IMR-90 (cell line): ENCODE measurements at regions not wholly inside any gene's neighbourhood (a gene's known extent, or its start where the extent isn't known, plus 50 kb on each side); places are given as distances from the start of the nearest gene placed in this dataset.

ENCODE experiments used
- ATAC-seq: fragments of 200-7000 bp; cut with Tn5 transposase; 2 replicates; pipeline ENCODE4 v1.9.1; 2020; ENCODE audit warnings: low read depth, mild to moderate bottlenecking, moderate library complexity
- BruUV-seq: library from RNA; stranded (reverse); fragments of 400-500 nt; replicated peaks from 2 replicates; lab custom pipeline; 2021; lab: Mats Ljungman, UMichigan
- CTCF ChIA-PET: fragments of 300-600 bp; formaldehyde crosslinking; extraction: SDS; loops from one replicate; lab custom pipeline; 2021; ENCODE audit warnings: antibody characterized with exemption; lab: Yijun Ruan, JAX
- POLR2A ChIA-PET: fragments of 300-600 bp; sonication (Branson Sonifier 250); formaldehyde crosslinking; loops from one replicate; lab custom pipeline; 2022; ENCODE audit warnings: antibody characterized with exemption; ENCODE audit not compliant: unreplicated experiment; lab: Charles Lee
- DNase-seq: peaks from one replicate; pipeline ENCODE4 v3.0.0; 2013
- H2AFZ ChIP-seq: replicated peaks from 2 replicates; pipeline ENCODE3; 2013; ENCODE audit warnings: low read length, mild to moderate bottlenecking; ENCODE audit not compliant: poor library complexity
- H2AK5ac ChIP-seq: 2 replicates; pipeline ENCODE4 v1.6.1; 2013; ENCODE audit warnings: low read depth, low read length, inconsistent platforms
- H2AK9ac ChIP-seq: replicated peaks from 2 replicates; pipeline ENCODE3; 2013; ENCODE audit warnings: mild to moderate bottlenecking, low read depth, low read length, moderate library complexity; ENCODE audit not compliant: poor library complexity
- H2BK120ac ChIP-seq: 2 replicates; pipeline ENCODE4 v1.6.1; 2013; ENCODE audit warnings: low read depth, low read length, inconsistent platforms
- H2BK15ac ChIP-seq: 3 replicates; pipeline ENCODE4 v1.6.1; 2013; ENCODE audit warnings: low read depth, low read length, inconsistent platforms
- H2BK20ac ChIP-seq: 2 replicates; pipeline ENCODE4 v1.6.1; 2013; ENCODE audit warnings: low read depth, mild to moderate bottlenecking, inconsistent platforms, low read length, moderate library complexity
- H2BK5ac ChIP-seq: 2 replicates; pipeline ENCODE4 v1.6.1; 2013; ENCODE audit warnings: mild to moderate bottlenecking, low read depth, low read length, inconsistent platforms; ENCODE audit not compliant: poor library complexity, severe bottlenecking
- H3K14ac ChIP-seq: replicated peaks from 2 replicates; pipeline ENCODE4 v1.6.1; 2013; ENCODE audit warnings: low read depth, low read length, inconsistent platforms
- H3K18ac ChIP-seq: 2 replicates; pipeline ENCODE4 v1.6.1; 2013; ENCODE audit warnings: low read depth, low read length, control low read depth
- H3K23ac ChIP-seq: 2 replicates; pipeline ENCODE4 v1.6.1; 2013; ENCODE audit warnings: low read depth, low read length, inconsistent platforms
- H3K27ac ChIP-seq: 2 replicates; pipeline ENCODE4 v1.5.1; 2013; ENCODE audit warnings: mild to moderate bottlenecking, control low read depth, low read length; ENCODE audit not compliant: insufficient read depth
- H3K27me3 ChIP-seq: 2 replicates; pipeline ENCODE4 v1.6.1; 2013; ENCODE audit warnings: low read length; ENCODE audit not compliant: control insufficient read depth, insufficient read depth
- H3K36me3 ChIP-seq: 2 replicates; pipeline ENCODE4 v1.6.1; 2013; ENCODE audit warnings: low read length, mixed read lengths; ENCODE audit not compliant: control insufficient read depth, insufficient read depth
- H3K4ac ChIP-seq: 2 replicates; pipeline ENCODE4 v1.6.1; 2013; ENCODE audit warnings: low read depth, low read length, inconsistent platforms
- H3K4me1 ChIP-seq: 2 replicates; pipeline ENCODE4 v1.6.1; 2013; ENCODE audit warnings: low read length, mixed read lengths; ENCODE audit not compliant: control insufficient read depth, insufficient read depth
- H3K4me2 ChIP-seq: 2 replicates; pipeline ENCODE4 v1.6.1; 2013; ENCODE audit warnings: low read depth, mild to moderate bottlenecking, control low read depth, low read length, moderate library complexity
- H3K4me3 ChIP-seq: 2 replicates; pipeline ENCODE4 v1.5.1; 2013; ENCODE audit warnings: low read depth, mild to moderate bottlenecking, control low read depth, low read length, moderate library complexity; ENCODE audit not compliant: insufficient read depth
- H3K56ac ChIP-seq: 2 replicates; pipeline ENCODE4 v1.6.1; 2013; ENCODE audit warnings: low read length, inconsistent platforms; ENCODE audit not compliant: insufficient read depth; ENCODE audit errors: extremely low read depth
- H3K79me1 ChIP-seq, 2 experiments: 2 replicates each; pipeline ENCODE4 v1.6.1; 2013; ENCODE audit warnings: low read length in 2 of 2, inconsistent platforms in 1 of 2, low read depth in 1 of 2
- H3K9ac ChIP-seq: 2 replicates; pipeline ENCODE4 v1.6.1; 2013; ENCODE audit warnings: low read depth, low read length, control low read depth
- H3K9me1 ChIP-seq: 2 replicates; pipeline ENCODE4 v1.6.1; 2013; ENCODE audit warnings: low read length, inconsistent platforms; ENCODE audit not compliant: insufficient read depth
- H3K9me3 ChIP-seq: 2 replicates; pipeline ENCODE4 v1.6.1; 2013; ENCODE audit warnings: low read length; ENCODE audit not compliant: control insufficient read depth, insufficient read depth
- H4K20me1 ChIP-seq: 2 replicates; pipeline ENCODE4 v1.6.1; 2013; ENCODE audit warnings: low read length, inconsistent platforms; ENCODE audit not compliant: insufficient read depth
- H4K5ac ChIP-seq: 2 replicates; pipeline ENCODE4 v1.6.1; 2013; ENCODE audit warnings: mild to moderate bottlenecking, low read depth, low read length, control low read depth
- H4K8ac ChIP-seq, 2 experiments: 2 replicates each; pipeline ENCODE4 v1.6.1; 2013; ENCODE audit warnings: low read depth in 2 of 2, low read length in 2 of 2, control low read depth in 1 of 2, inconsistent platforms in 1 of 2
- H4K91ac ChIP-seq: 2 replicates; pipeline ENCODE4 v1.6.1; 2013; ENCODE audit warnings: low read depth, low read length, inconsistent platforms; ENCODE audit not compliant: insufficient read depth
- BHLHE40 ChIP-seq: fragments of 150-350 bp; IDR thresholded peaks from 2 replicates; pipeline ENCODE4 v1.6.1; 2016; ENCODE audit warnings: mild to moderate bottlenecking, low read depth, low read length
- CEBPB ChIP-seq: IDR thresholded peaks from 2 replicates; pipeline ENCODE4 v1.6.1; 2012; ENCODE audit warnings: low read depth, low read length, improper control_type of control experiment
- CHD1 ChIP-seq: IDR thresholded peaks from 2 replicates; pipeline ENCODE4 v1.6.1; 2012; ENCODE audit warnings: low read depth, low read length, improper control_type of control experiment
- CTCF ChIP-seq: conservative IDR thresholded peaks from 2 replicates; pipeline ENCODE4 v1.5.1; 2012; ENCODE audit warnings: mild to moderate bottlenecking, low read depth, low read length, improper control_type of control experiment
- ELK1 ChIP-seq: fragments of 150-350 bp; IDR thresholded peaks from 2 replicates; pipeline ENCODE4 v1.6.1; 2016; ENCODE audit warnings: low read depth, mild to moderate bottlenecking, low read length, moderate library complexity, borderline replicate concordance
- FOS ChIP-seq: fragments of 150-350 bp; IDR thresholded peaks from 2 replicates; pipeline ENCODE4 v1.6.1; 2016; ENCODE audit warnings: low read depth, low read length
- MAFK ChIP-seq: IDR thresholded peaks from 2 replicates; pipeline ENCODE4 v1.6.1; 2012; ENCODE audit warnings: low read depth, low read length, improper control_type of control experiment
- MAZ ChIP-seq: IDR thresholded peaks from 2 replicates; pipeline ENCODE4 v1.6.1; 2012; ENCODE audit warnings: low read depth, mild to moderate bottlenecking, low read length, improper control_type of control experiment, moderate library complexity, borderline replicate concordance
- MXI1 ChIP-seq: IDR thresholded peaks from 2 replicates; pipeline ENCODE4 v1.6.1; 2012; ENCODE audit warnings: low read depth, mild to moderate bottlenecking, low read length, moderate library complexity, borderline replicate concordance
- NFE2L2 ChIP-seq: fragments of 150-350 bp; IDR thresholded peaks from 2 replicates; pipeline ENCODE4 v1.6.1; 2016; ENCODE audit warnings: low read depth, mild to moderate bottlenecking, low read length
- POLR2A ChIP-seq: IDR thresholded peaks from 2 replicates; pipeline ENCODE4 v1.6.1; 2012; ENCODE audit warnings: mild to moderate bottlenecking, low read depth, low read length
- RAD21 ChIP-seq: IDR thresholded peaks from 2 replicates; pipeline ENCODE4 v1.6.1; 2012; ENCODE audit warnings: low read length, improper control_type of control experiment
- RCOR1 ChIP-seq: IDR thresholded peaks from 2 replicates; pipeline ENCODE4 v1.6.1; 2012; ENCODE audit warnings: mild to moderate bottlenecking, low read length, improper control_type of control experiment; ENCODE audit not compliant: insufficient replicate concordance
- RFX5 ChIP-seq: IDR thresholded peaks from 2 replicates; pipeline ENCODE4 v1.8.0; 2012; ENCODE audit warnings: low read depth, mild to moderate bottlenecking, low read length, moderate library complexity
- SMC3 ChIP-seq: fragments of 150-350 bp; IDR thresholded peaks from 2 replicates; pipeline ENCODE4 v1.6.1; 2016; ENCODE audit warnings: low read depth, mild to moderate bottlenecking, antibody characterized with exemption, low read length, moderate library complexity
- USF2 ChIP-seq: fragments of 150-350 bp; IDR thresholded peaks from 2 replicates; pipeline ENCODE4 v1.6.1; 2017; ENCODE audit warnings: mild to moderate bottlenecking, antibody characterized with exemption, low read length, low read depth
- WGBS, 2 experiments: methylation state at CpG; one replicate each; pipeline versions ENCODE4 v1.1.5 to v1.1.7; 2013; ENCODE audit warnings: missing lambda C conversion rate in 2 of 2; ENCODE audit not compliant: insufficient read length in 1 of 2; ENCODE audit errors: extremely low coverage in 2 of 2; 5-methylcytosine and 5-hydroxymethylcytosine counted together
- dilution Hi-C: fragments of 300-500 bp; cut with HindIII; formaldehyde crosslinking; loops from one replicate; pipeline ENCODE4 v1.14.3; 2018; ENCODE audit warnings: low sequenced_read_pairs; ENCODE audit not compliant: unreplicated experiment
- in situ Hi-C: fragments of 300-500 bp; cut with MboI; formaldehyde crosslinking; loops from 3 replicates; pipeline ENCODE4 v1.14.3; 2019; ENCODE audit warnings: low sequenced_read_pairs, inconsistent platforms, mixed read lengths
- intact Hi-C: fragments of 100-400 bp; cut with micrococcal nuclease; formaldehyde crosslinking; loops from 2 replicates; pipeline ENCODE4 v1.10.0; 2022

- Histone ChIP-seq H2AK5ac (no peak overlapping the region), H3K27me3 (no peaks in the 10 kb centered on the region), H3K9me3 (peaks cover 14% of the 10 kb centered on the region), H3K9ac (no peak overlapping the region), H3K4me1 (no peaks in the 10 kb centered on the region), H4K5ac (no peak overlapping the region), H2BK20ac (no peak overlapping the region), H3K27ac (no peak overlapping the region), H4K8ac (no peak overlapping the region), H3K36me3 (no peaks in the 10 kb centered on the region), H3K56ac (no peak overlapping the region), H3K4me2 (no peak overlapping the region), H2BK5ac (no peak overlapping the region), H3K23ac (no peak overlapping the region), H3K9me1 (no peaks in the 10 kb centered on the region), H4K91ac (no peak overlapping the region), H2AFZ (no peak overlapping the region), H3K4ac (no peak overlapping the region), H2AK9ac (no peak overlapping the region), H3K18ac (no peak overlapping the region), H4K20me1 (no peaks in the 10 kb centered on the region), H2BK120ac (no peak overlapping the region), H2BK15ac (no peak overlapping the region), H3K4me3 (no peak overlapping the region), H3K79me1 (no peaks in the 10 kb centered on the region), H3K14ac (no peak overlapping the region)
- in situ Hi-C loops, result no loop called here
- dilution Hi-C loops, result no loop called here
- DNase-seq (no peak), ATAC-seq (no peak)
- BruUV-seq, result no TSS peak
- POLR2A ChIA-PET, result no interaction called here
- intact Hi-C loops, result no loop called here
- no peak for TF ChIP-seq ELK1
- TF ChIP-seq FOS, result no peak
- TF ChIP-seq MAFK, result no peak
- TF ChIP-seq CEBPB, result no peak
- TF ChIP-seq MXI1, result no peak
- TF ChIP-seq CHD1, result no peak
- TF ChIP-seq BHLHE40, result no peak
- TF ChIP-seq SMC3, result no peak
- no peak for TF ChIP-seq RCOR1
- no peak for TF ChIP-seq RFX5
- no peak for TF ChIP-seq MAZ
- TF ChIP-seq USF2, result no peak
- no peak for TF ChIP-seq POLR2A
- no peak for TF ChIP-seq RAD21
- no peak for TF ChIP-seq NFE2L2
- TF ChIP-seq CTCF, result no peak
- CTCF ChIA-PET, result no interaction called here
- WGBS, 2 experiments, result no CpG with 5 or more reads among the region's 1 CpG
Measured at GRCh38 chr4:164623099-164623498, 130.8 kb upstream of the SMIM31 start.
